ENCODE measurements at regions not wholly inside any gene's neighbourhood (a gene's known extent, or its start where the extent isn't known, plus 50 kb on each side); places are given as distances from the start of the nearest gene placed in this dataset.

GRCh38 chr14:86527312-86527711, 997.4 kb downstream of the FLRT2 start:
- DNase-seq (ENCODE audit: low read depth) = no peak

- DNase-seq (ENCODE audit: low read depth) = no peak
Measured at GRCh38 chr14:86525673-86526072, 995.7 kb downstream of the FLRT2 start.

- DNase-seq (ENCODE audit: low read depth) = no peak
Measured at GRCh38 chr14:86521843-86522242, 991.9 kb downstream of the FLRT2 start.

GRCh38 chr14:86521031-86521730, 991.2 kb downstream of the FLRT2 start:
- DNase-seq (ENCODE audit: low read depth) = no peak

- no peak for DNase-seq (ENCODE audit: low read depth)
Measured at GRCh38 chr14:86518298-86518697, 988.4 kb downstream of the FLRT2 start.

GRCh38 chr14:86515195-86515594, 985.3 kb downstream of the FLRT2 start:
- no peak for DNase-seq (ENCODE audit: low read depth)

- DNase-seq (ENCODE audit: low read depth) = no peak
Measured at GRCh38 chr14:86513564-86513963, 983.6 kb downstream of the FLRT2 start.

GRCh38 chr14:86513056-86513455, 983.1 kb downstream of the FLRT2 start:
- no peak for DNase-seq (ENCODE audit: low read depth)

DNA sequence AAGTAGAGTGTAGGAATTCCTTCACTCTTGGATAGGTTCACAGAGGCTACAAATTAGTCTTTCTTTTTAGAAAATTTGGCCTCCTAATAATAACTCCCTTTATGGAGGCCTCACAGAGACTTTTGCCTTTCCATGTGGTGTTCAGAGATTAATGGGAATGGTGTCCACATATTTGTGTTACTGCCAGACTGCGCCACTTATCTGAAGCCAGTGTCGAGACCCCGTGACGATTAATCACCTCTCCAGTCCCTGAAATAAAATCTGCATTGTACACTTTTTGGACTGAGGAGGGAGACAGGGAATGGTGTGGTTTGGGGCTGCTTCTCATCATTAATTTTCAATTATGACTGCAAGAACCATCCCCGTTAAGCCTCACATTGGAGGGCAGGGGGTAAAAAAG, 980.5 kb downstream of the FLRT2 start:
- no peak for DNase-seq (ENCODE audit: low read depth)

DNA sequence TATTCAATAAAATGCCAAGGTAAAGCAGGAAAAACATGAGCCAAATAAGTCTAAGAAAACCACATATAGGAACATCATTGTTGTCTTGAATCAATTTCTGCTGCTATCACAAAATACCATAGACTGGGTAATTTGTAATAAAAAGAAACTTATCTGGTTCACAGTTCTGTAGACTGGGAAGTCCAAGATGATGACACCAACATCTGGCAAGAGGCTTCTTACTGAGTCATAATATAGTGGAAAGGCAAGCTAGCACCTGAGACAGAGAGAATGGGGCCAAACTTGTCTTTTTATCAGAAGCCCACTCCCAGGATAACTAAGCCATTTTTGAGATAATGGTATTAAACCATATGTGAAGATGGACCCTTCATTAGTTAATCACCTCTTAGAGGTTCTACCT, 975.9 kb downstream of the FLRT2 start:
- no peak for DNase-seq (ENCODE audit: low read depth)

GRCh38 chr14:86501611-86502010, 971.7 kb downstream of the FLRT2 start:
- no peak for DNase-seq (ENCODE audit: low read depth)

DNA sequence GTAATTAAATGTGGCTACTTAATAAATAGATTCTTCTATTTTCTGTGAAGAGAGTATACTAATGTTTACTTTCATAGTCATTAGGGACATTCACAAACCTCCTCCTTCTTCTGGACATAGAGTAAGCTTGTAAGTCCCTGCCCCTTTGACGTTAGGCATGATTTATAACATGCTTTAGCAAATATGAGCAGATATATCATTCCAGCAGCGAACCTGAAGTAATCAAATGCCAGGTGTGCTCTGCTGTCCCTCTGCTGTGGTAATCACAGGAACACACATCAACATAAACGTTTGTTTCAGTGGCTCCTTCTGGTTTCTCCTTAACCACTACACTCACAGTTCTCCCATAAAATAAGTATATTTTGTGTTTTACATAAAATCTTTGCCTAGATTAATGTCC, 961.8 kb downstream of the FLRT2 start:
- DNase-seq (ENCODE audit: low read depth) = no peak

DNA sequence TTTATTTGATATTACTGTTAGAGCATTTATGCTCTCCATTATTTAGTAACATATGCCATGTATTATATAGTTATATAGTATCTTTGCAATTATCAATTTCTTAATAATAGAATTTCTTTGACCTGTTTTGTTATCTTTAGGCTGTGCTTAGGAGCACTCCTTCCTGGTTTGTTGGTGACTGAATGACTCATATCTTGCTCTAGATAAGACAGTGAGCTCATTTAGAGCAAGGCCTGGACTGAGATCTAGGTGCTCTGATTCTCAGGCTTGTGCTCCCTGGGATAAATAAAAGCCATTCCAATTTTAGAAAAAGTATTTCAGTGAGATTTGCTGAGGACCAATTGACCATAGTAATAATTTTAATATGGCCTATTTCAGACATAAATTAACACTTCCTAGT, 951.2 kb downstream of the FLRT2 start:
- no peak for DNase-seq (ENCODE audit: low read depth)

GRCh38 chr14:86464341-86464740, 934.4 kb downstream of the FLRT2 start:
- no peak for DNase-seq (ENCODE audit: low read depth)

GRCh38 chr14:86462193-86462753, 932.3 kb downstream of the FLRT2 start:
- no peak for DNase-seq (ENCODE audit: low read depth)

DNA sequence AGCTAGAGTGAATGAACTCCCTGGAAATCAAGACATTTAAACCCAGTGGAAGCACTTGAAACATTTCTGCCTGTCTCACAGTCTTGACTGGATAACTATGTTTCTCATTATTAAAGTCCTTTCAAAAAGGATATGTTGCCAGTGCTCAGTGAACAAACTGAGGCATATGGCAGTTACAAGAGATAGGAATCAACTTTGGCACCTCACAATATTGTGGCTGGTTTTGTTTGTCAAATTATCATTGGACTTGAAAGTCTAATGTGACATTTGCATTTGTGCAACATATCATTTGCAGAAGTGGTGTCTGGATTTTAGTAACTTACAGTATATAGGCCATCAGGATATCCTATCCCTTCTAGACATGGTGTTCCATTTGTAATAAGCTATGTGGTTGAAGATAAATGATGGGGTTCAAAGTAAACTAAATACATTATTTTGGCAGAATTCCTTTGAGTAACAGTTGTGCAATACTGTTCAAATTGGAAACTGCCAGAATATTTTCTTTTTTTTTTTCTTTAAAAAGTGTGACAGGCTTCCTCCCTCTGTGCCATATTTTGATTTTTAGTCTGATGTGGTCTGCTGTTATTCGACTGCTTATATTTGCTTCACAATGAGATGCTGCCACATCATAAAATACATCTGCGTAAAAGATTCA, 927.7 kb downstream of the FLRT2 start:
- no peak for DNase-seq (ENCODE audit: low read depth)

GRCh38 chr14:86450085-86450484, 920.1 kb downstream of the FLRT2 start:
- no peak for DNase-seq (ENCODE audit: low read depth)

GRCh38 chr14:86442135-86442534, 912.2 kb downstream of the FLRT2 start:
- no peak for DNase-seq (ENCODE audit: low read depth)

DNA sequence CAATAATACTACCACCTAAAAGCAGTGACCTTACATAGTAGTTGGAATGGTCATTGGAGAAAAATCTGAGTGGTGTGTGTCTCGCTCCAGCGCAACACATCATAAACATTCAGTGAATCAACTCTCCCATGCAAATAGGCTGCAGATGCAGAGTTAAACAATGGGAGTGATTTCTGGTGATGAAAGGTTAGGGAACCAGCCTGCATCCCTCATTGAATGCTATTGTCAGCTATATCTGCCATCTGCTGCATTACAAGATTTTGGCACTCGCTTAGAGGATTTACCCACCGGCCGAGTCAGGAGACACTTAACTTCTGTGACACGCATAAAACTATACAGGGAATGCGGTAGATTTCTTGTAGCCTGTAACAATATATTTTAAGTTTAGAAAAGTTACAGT, 900.9 kb downstream of the FLRT2 start:
- DNase-seq (ENCODE audit: low read depth) = no peak

- DNase-seq (ENCODE audit: low read depth) = no peak
Measured at GRCh38 chr14:86423214-86423613, 893.3 kb downstream of the FLRT2 start.

DNA sequence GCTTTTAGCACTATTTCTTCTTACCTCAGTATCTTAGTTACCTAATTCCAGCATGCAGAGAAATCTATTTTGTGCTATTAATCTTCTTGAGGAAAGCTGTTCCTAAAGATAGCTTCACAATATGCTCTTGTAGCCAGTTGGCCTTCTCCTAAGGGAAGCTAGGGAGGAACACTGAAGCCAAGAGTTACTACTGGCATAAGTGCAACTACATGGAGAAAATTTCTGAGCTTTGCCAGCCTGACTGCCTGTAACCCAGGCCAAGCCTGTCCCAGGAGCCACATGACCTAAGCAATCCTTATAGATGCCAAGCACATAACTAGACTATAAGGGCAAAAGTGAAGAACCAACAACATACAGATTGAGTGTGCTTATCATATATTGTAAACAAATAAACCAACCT, 890.2 kb downstream of the FLRT2 start:
- DNase-seq (ENCODE audit: low read depth) = no peak

GRCh38 chr14:86414146-86414545, 884.2 kb downstream of the FLRT2 start:
- DNase-seq (ENCODE audit: low read depth) = no peak

- no peak for DNase-seq (ENCODE audit: low read depth)
Measured at GRCh38 chr14:86404989-86405649, 875.2 kb downstream of the FLRT2 start.

All from RPMI7951 (cell line).